ENCODE measurements at regions not wholly inside any gene's neighbourhood (a gene's known extent, or its start where the extent isn't known, plus 50 kb on each side); places are given as distances from the start of the nearest gene placed in this dataset.

DNA sequence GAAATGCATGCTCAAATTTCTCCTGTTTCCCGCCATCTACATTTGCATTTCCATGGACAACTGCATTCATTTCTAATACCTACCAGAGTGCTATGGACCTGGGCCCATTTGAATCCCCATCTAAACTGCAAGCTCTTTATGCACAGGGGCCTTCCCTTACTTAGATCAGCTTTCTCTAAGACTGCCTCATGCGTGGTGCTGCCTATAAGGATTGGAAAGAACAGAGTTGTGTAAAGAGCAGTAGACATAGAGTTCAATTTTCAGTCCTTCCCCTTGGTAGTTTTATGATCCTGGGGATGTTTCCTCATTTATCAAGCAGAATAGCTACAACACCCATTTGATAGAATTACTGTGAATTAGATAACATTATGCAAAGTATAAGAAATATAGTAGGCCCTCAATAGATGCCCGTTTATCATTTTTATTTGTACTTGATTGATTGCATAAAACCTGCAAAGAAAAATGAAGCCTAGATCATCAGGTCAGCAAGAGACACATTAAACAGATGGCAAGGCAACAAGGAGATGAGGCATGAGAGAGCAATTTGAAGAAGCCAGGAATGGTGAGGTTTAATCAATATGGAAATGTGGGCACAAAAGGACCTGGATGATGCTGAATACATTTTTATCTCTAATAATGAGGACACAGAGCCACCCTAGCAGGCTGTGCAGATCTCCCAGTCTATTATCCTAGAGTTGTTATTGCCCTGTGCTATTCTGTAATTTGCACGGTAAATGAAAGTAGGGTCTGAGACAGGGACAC, 359.7 kb downstream of the FAM181B start:
- no peak for DNase-seq (ENCODE audit: low read depth)

DNA sequence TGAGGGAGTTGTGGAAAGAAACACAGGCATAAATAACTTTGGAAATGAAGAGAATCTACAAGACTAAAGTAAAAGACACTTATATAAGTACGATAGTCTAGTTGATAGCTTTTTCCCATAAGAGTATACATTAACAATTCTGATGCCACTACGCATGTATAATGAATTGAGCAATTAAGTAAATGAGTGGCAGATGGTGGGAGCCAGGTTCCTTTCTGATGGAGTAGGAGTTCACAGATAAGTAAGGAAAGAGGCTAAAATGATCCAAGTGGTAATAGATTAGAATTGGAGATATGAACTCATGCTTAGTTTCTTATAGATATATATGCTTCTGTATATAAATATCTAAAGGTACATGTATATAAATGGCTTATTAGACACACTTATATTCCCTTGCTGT, 368.3 kb downstream of the FAM181B start:
- no peak for DNase-seq (ENCODE audit: low read depth)

DNA sequence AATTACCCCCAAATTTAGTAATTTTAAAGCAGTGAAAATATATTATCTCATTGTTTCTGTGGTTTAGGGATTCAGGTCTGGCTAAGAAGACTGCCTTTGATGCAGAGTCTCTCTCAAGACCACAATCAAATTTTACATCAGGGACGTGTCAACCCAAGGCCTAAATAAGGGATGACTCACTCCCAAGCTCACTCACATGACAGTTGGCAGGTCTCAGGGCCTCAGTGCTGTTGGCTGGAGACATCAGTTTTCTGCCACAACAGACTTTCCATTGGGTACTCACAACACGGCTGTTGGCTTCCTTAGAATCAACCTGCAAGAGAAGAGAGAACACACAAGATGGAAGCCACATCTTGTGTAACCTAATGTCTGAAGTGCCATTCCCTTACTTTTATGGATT, 377.3 kb downstream of the FAM181B start:
- DNase-seq (ENCODE audit: low read depth) = no peak

- no peak for DNase-seq (ENCODE audit: low read depth)
Measured at GRCh38 chr11:82355313-82355823, 378.3 kb downstream of the FAM181B start.

DNA sequence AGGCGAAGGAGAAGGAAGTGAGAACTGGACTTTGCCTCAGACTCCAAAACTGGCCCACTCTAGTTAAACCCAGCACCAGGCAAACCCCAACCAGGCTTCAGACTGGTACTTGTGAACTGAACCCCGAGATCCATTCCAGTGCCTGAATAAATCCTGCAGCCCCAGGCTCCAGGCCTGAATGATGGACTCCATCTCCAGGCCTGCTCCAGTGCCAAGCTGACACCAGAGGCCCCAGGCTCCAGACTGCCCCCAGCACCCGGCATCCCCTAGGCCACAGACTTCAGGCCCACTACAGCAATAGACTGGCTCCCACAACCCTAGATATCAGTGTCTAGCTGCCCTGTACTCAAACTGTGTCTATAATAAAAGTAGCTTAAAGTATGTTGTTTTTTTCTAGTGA, 406.8 kb downstream of the FAM181B start:
- DNase-seq (ENCODE audit: low read depth) = no peak

DNA sequence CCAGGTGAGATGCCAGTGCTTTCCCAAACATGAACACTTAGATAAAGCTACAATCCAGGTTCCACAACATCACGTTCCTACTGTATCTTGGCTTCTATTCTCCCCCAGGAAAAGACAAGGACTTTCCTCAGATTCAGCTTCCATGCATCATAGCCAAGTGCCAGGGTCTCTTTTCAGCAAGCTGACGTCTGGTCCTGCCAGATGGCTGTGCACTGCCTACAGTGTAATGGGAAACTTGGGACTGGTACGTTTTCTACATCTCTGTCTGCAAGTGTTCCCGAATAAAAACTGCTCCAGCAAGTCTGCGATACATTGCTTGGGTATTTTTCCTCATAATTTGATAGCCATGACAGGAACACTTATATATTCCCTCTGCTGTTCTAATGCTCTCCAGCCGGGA, 412.5 kb downstream of the FAM181B start:
- no peak for DNase-seq (ENCODE audit: low read depth)

DNA sequence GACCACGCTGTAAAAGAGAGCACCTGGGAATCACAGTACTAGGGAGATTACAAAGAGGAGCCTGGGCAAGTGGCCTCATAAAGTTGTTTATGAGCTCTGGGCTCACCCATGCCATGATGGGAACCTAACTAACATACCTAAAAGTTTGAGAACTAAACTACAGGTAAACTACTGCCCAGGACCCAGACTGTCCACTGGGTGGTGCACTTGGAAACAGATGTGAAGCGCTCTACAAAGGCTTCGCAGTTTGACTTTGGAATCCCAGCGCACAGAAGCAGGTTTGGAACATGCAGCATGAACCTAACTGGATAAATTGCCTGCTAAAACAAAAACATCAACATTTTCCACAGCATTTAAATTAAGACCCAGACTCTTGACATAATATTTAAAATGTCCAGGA, 418.6 kb downstream of the FAM181B start:
- DNase-seq (ENCODE audit: low read depth) = no peak

DNA sequence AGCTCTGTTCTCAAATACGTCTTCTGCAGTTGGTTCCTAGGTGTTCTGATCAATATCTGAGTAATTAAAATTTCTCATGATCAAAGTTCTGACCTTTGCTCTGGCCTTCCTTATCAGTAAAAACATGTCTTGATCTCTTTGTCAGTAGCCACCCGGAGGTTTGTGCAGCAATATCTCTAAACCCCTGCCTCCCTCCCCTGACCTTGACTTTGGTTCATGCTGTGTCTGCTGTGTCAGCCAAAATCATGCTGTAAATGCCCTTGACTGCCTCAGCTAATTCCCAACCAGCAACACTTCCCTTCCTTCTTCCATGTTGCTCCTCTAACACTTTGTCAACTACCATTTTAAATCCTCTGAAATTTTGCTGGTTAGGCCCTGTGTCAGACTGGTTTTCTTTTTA, 424.7 kb downstream of the FAM181B start:
- no peak for DNase-seq (ENCODE audit: low read depth)

DNA sequence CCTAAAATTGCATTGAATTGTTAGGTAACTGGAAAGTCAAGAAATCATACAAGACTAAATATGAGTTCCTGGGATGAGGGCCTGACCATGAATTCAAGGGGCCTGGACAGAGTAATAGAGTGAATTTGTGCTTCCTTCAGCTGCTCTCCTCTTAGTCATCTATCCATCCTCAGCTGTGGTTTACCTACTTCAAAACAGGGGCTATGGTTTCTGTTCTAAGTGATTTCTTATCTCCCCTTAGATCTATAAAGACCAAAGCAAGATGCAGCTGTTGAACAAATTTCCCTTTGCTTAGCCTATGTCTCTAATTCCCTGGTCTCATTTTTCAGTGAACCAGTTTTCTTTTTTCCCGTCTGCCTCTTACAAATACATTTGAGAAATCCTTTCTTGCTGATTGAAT, 428.5 kb downstream of the FAM181B start:
- no peak for DNase-seq (ENCODE audit: low read depth)

GRCh38 chr11:82303671-82304070, 430.0 kb downstream of the FAM181B start:
- no peak for DNase-seq (ENCODE audit: low read depth)

DNA sequence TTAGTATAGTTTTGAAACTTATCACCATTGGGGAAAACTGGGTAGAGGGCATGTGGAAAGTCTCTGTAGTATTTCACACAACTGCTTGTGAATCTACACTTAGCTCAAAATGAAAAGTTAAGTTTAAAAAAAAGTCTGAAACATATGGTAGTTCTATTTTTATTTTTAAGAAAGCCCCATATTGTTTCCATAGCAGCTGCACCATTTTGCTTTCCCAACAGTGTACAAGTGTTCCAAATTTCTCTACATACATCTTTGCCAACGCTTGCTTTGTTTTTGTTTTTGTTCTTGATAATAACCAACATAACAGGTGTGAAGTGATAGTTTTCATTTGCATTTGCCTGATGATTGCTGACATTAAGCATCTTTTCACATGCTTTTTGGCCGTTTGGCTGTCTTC, 445.2 kb downstream of the FAM181B start:
- DNase-seq (ENCODE audit: low read depth) = no peak

GRCh38 chr11:82270870-82271269, 462.8 kb downstream of the FAM181B start:
- no peak for DNase-seq (ENCODE audit: low read depth)

DNA sequence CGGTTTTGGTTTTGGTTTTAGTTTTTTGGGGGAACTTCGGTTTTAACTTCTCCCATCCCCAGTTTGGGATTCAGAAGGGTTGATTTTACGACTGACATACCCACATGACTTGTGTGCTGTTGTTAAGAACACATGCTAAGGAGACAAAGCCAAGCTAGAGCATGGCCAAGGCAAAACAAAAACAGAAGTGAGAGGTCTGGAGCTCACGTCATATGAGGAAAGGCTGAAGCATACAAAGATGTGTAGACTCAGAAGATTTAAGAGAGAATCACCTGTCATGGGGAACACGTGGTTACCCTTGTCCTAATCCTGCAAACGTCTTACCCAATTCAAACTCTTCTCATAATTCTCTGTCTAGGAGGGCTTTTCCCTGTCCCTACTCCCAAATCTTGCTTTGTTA, 465.0 kb downstream of the FAM181B start:
- no peak for DNase-seq (ENCODE audit: low read depth)

DNA sequence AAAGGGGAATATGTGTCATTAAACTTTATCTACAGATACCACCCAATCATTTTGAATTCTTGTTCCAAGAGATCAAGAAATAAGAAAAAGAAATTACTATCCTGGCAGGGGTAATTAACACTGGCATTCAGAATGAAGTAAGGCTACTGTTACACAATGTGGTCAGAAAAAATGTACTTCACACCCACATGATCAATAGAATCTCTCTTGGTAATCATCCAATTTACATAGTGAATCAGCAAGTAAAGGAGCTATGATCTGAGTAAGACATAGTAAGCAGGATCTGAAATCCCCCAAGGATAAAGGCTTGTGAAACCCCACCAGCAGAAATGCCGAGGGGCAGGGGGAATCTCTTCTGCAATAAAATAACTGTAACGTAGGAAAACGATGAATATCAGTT, 466.5 kb downstream of the FAM181B start:
- DNase-seq (ENCODE audit: low read depth) = no peak

DNA sequence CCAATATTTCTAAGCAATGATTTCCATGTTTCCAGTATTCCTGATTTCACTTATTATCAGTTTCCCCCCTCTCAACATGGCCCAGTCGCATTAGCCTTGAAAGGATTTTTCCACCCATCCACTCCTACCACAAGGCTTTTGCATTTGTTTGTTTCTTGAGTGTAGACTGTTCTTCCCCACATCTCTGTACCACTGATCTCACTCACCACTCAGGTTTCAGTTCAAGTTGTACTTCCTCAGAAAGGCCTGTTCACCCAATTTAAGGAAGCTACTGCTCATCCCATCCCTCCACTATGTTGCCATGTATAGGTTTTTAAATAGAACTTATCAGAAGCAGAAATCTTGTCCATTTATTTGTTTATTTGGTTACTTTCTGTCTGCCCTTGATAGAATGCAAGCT, 472.3 kb downstream of the FAM181B start:
- no peak for DNase-seq (ENCODE audit: low read depth)

DNA sequence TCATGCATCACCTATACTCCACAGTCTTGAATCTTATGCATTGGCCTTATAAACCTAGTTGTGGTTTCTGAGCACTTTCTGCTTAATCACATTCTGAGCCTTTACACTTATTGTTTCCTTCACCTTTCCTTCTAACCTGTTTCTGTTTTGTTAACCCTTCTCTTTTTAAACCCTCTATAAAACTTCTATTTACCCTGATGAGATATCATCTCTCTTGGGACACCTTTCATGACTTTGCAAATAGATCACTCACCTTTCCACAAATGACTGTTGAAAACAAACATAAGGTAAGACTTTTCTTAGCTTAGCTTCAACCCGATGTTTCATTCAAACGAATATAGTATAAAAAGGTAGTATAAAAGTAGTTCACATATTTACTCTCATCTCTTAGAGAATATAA, 483.6 kb downstream of the FAM181B start:
- no peak for DNase-seq (ENCODE audit: low read depth)

DNA sequence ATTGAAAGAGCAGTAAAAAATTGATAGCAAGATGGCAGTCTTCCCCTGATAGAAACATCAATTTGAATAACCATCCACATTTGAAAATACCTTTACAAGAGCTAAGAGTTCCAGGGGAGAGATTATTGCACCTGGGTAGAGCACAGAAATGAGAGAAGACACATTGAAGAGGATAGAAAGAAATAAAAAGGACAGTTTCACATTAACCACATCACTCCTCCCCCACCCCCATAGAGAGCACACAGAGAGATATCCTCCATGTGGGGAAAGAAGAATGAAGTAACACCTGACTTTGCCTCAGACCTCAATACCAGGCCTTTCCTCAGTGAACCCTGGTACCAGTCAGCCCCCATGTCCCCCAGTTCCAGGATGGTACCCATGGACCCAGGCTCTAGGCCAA, 486.7 kb downstream of the FAM181B start:
- no peak for DNase-seq (ENCODE audit: low read depth)

DNA sequence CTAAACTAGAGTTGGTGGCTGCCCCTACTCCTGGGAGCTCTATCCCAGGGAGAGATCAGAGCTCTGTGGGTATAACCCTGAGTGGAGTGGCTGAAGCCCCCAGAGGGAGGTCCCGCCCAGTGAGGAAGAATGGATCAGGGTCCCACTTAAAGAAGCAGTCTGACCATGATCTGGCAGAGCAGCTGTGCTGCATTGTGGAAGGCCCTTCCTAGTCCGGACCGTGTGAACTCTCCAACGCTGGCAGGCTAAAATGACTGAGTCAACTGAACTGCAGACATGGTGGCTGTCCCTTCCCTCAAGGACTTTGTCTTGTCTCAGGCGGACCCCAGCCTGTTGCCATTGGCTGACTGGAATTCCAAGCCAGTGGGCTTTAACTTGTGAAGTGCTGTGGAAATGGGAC, 494.2 kb downstream of the FAM181B start:
- no peak for DNase-seq (ENCODE audit: low read depth)

GRCh38 chr11:82234256-82234655, 499.4 kb downstream of the FAM181B start:
- DNase-seq (ENCODE audit: low read depth) = no peak

DNA sequence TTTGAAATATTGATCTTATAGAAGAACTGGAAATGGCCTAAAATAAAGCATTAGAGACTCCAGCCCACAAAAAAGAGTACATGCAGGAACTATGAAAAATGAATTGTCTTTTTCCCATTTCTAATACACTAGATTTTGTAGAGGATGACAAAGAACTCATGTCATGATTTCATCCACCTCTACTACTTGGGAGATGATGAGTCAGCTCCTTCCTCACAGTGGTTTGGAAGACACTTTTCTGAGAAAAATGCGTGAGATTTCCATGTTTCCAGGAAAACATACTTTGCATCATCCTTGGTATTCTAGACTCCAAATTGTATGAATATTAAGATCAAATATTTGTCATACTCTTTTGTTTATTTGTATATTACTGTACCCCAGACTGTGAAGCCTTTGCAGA, 500.5 kb downstream of the FAM181B start:
- no peak for DNase-seq (ENCODE audit: low read depth)

DNA sequence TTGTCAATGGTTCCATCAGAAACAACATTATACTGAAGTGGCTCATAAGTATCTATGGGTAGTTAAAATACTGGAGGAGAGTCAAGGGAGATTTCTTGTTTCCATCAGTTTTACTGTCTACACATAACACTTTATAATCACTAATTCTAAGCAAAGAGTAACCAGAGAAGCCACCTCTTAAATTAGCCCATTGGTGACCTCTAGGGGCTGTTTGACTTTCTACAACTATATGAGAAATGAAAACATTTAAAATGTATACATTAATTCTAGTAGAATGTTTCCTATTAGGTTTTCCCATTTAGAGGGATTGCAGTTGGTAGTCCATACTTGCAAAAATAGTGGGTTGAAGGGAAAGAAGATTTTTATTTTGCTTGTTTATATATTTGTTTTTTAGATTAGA, 504.3 kb downstream of the FAM181B start:
- no peak for DNase-seq (ENCODE audit: low read depth)

DNA sequence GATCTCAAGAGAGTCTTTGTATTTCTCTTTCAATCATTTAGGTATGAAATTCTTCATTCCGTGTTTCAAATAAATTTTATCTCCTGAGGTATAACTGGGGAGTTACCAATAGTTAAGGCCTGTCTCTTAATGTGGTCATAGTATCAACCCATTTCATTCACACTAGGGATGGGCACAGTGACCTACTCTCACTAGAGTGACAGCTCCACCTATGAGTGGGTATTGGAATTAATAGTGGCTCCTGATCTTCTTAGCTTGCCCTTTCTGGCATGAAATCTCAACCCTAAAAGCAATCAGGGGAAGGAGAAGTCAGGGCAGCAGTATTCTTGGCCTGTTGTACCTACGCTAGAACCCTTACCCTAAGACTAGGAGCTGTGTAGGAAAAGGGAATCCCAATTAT, 507.7 kb downstream of the FAM181B start:
- DNase-seq (ENCODE audit: low read depth) = no peak

GRCh38 chr11:82225502-82225901, 508.2 kb downstream of the FAM181B start:
- no peak for DNase-seq (ENCODE audit: low read depth)
